Peyer's patch (tissue), 4 donors: ENCODE measurements at regions not wholly inside any gene's neighbourhood (a gene's known extent, or its start where the extent isn't known, plus 50 kb on each side); places are given as distances from the start of the nearest gene placed in this dataset.

Source experiments
- DNase-seq, 3 donors: peaks; one replicate each; pipeline ENCODE4 v3.0.0-alpha.2; 2017 to 2019
- H3K27ac ChIP-seq, 4 donors: fragments of 200-600 bp; sonication (generic); one replicate each; pipeline ENCODE4 v1.5.1; 2016 to 2019
- H3K27me3 ChIP-seq, 2 donors: fragments of 200-600 bp; sonication (generic); one replicate each; pipeline ENCODE4 v1.5.1; 2019
- H3K36me3 ChIP-seq, 3 donors: fragments of 200-600 bp; sonication (generic); one replicate each; pipeline ENCODE4 v1.5.1; 2016 to 2019
- H3K4me1 ChIP-seq, 4 donors: fragments of 200-600 bp; sonication (generic); one replicate each; pipeline ENCODE4 v1.5.1; 2016 to 2019
- H3K4me3 ChIP-seq, 4 donors: fragments of 200-600 bp; sonication (generic); 1 replicate in 3 of 4; 2 replicates in 1 of 4; pipeline ENCODE4 v1.5.1; 2016 to 2019; ENCODE audit warnings: mild to moderate bottlenecking in 1 of 4
- H3K9me3 ChIP-seq, 4 donors: fragments of 200-600 bp; sonication (generic); one replicate each; pipeline ENCODE4 v1.5.1; 2016 to 2019; ENCODE audit warnings: mild to moderate bottlenecking in 1 of 4
- CTCF ChIP-seq, 6 experiments: fragments of 450-650 bp in 4 of 6; fragments of 200-600 bp in 2 of 6; sonication (generic) in 1 of 6; IDR thresholded peaks; one replicate each; pipeline ENCODE4 v1.5.1; 2017 to 2019; ENCODE audit warnings: antibody characterized with exemption in 6 of 6, mild to moderate bottlenecking in 3 of 6, moderate library complexity in 1 of 6
- POLR2A ChIP-seq, 2 donors: fragments of 450-650 bp; IDR thresholded peaks; one replicate each; pipeline ENCODE4 v1.5.1; 2017; ENCODE audit warnings: antibody characterized with exemption in 2 of 2, mild to moderate bottlenecking in 2 of 2, moderate library complexity in 2 of 2

GRCh38 chr1:8107897-8108296 lies 81.8 kb upstream of the ERRFI1 start:
- TF ChIP-seq POLR2A (IDR thresholded peaks at IDR 0.05) (no peak), CTCF (IDR thresholded peaks at IDR 0.05) (no peak)
- DNase-seq = no peak
- H3K4me3 ChIP-seq = no peak overlapping the region
- H3K9me3 ChIP-seq = no peaks in the 10 kb centered on the region
- no peaks in the 10 kb centered on the region for H3K4me1 ChIP-seq
- no peaks in the 10 kb centered on the region for H3K27me3 ChIP-seq
- no peak overlapping the region for H3K27ac ChIP-seq
- H3K36me3 ChIP-seq = no peaks in the 10 kb centered on the region

- Histone ChIP-seq H3K4me1 (no peaks in the 10 kb centered on the region), H3K27me3 (no peaks in the 10 kb centered on the region), H3K36me3 (no peaks in the 10 kb centered on the region), H3K27ac (no peak overlapping the region), H3K4me3 (no peak overlapping the region), H3K9me3 (no peaks in the 10 kb centered on the region)
- no peak for TF ChIP-seq CTCF (IDR thresholded peaks at IDR 0.05)
- TF ChIP-seq POLR2A (IDR thresholded peaks at IDR 0.05) = no peak
- no peak for DNase-seq
These were observed 78.4 kb upstream of the ERRFI1 start for GRCh38 chr1:8104278-8105236.

- H3K4me3 ChIP-seq = no peak overlapping the region
- H3K27me3 ChIP-seq = no peaks in the 10 kb centered on the region
- H3K27ac ChIP-seq = peak overlapping the region in 3 of 4 donors; percentile 76 to 93 (median 86)
- no peaks in the 10 kb centered on the region for H3K36me3 ChIP-seq
- DNase-seq = no peak
- peaks cover 0 to 39% (median 4%) of the 10 kb centered on the region in 4 donors for H3K4me1 ChIP-seq
- no peak for TF ChIP-seq CTCF (IDR thresholded peaks at IDR 0.05)
- peak; percentile 41 to 70 for TF ChIP-seq POLR2A (IDR thresholded peaks at IDR 0.05)
- no peaks in the 10 kb centered on the region for H3K9me3 ChIP-seq
These were observed 71.8 kb upstream of the ERRFI1 start for GRCh38 chr1:8097908-8098307.

GRCh38 chr1:8097077-8097799 lies 71.1 kb upstream of the ERRFI1 start:
- H3K27me3 ChIP-seq = no peaks in the 10 kb centered on the region
- peaks cover 0 to 43% (median 4%) of the 10 kb centered on the region in 4 donors for H3K4me1 ChIP-seq
- H3K4me3 ChIP-seq = no peak overlapping the region
- H3K9me3 ChIP-seq = no peaks in the 10 kb centered on the region
- peak overlapping the region; percentile 15 to 93 (median 81) for H3K27ac ChIP-seq
- DNase-seq = peak in 1 of 3 donors; percentile 58
- H3K36me3 ChIP-seq = no peaks in the 10 kb centered on the region
- peak in 1 of 6 experiments; percentile 6 for TF ChIP-seq CTCF (IDR thresholded peaks at IDR 0.05)
- no peak for TF ChIP-seq POLR2A (IDR thresholded peaks at IDR 0.05)

GRCh38 chr1:8096105-8097011 lies 70.2 kb upstream of the ERRFI1 start:
- no peak for DNase-seq
- Histone ChIP-seq H3K27ac (peak overlapping the region in 3 of 4 donors; percentile 76 to 93 (median 86)), H3K4me1 (peaks cover 0 to 43% (median 4%) of the 10 kb centered on the region in 4 donors), H3K9me3 (no peaks in the 10 kb centered on the region), H3K4me3 (no peak overlapping the region), H3K36me3 (no peaks in the 10 kb centered on the region), H3K27me3 (no peaks in the 10 kb centered on the region)
- TF ChIP-seq CTCF (IDR thresholded peaks at IDR 0.05) (no peak), POLR2A (IDR thresholded peaks at IDR 0.05) (no peak)
